ENCODE measurements at regions not wholly inside any gene's neighbourhood (a gene's known extent, or its start where the extent isn't known, plus 50 kb on each side); places are given as distances from the start of the nearest gene placed in this dataset.

GRCh38 chr20:57788936-57789613 lies 79.3 kb upstream of the PMEPA1 start:
- no peaks in the 10 kb centered on the region for H3K27me3 ChIP-seq (ENCODE audit: control insufficient read depth, insufficient read depth, low read length)
- DNase-seq (no peak), FAIRE-seq (no peak)
- no peak overlapping the region for H3K27ac ChIP-seq (ENCODE audit: low read depth in 2 of 2, low read length in 2 of 2)
- H3K4me3 ChIP-seq (ENCODE audit: low read length in 3 of 3): no peak overlapping the region
- intact Hi-C loops (cut with DNase I): no loop called here
- H3K36me3 ChIP-seq (ENCODE audit: control insufficient read depth in 2 of 3, insufficient read depth in 3 of 3, low read length in 3 of 3): no peaks in the 10 kb centered on the region
- H3K9me3 ChIP-seq (ENCODE audit: control insufficient read depth in 2 of 3, insufficient read depth in 1 of 3, low read length in 3 of 3): peaks cover 0 to 3% (median 0%) of the 10 kb centered on the region in 3 donors
- peaks cover 0 to 4% (median 0%) of the 10 kb centered on the region in 3 donors for H3K4me1 ChIP-seq (ENCODE audit: control insufficient read depth in 2 of 3, insufficient read depth in 2 of 3, low read depth in 1 of 3, low read length in 3 of 3)
- no peak for TF ChIP-seq CTCF (IDR thresholded peaks at IDR 0.05; ENCODE audit: borderline replicate concordance, extremely low read depth, insufficient read depth)
- H3K9ac ChIP-seq (ENCODE audit: low read length in 3 of 3): no peak overlapping the region

- Histone ChIP-seq H3K27ac (ENCODE audit: low read depth in 2 of 2, low read length in 2 of 2) (no peak overlapping the region), H3K4me1 (ENCODE audit: control insufficient read depth in 2 of 3, insufficient read depth in 2 of 3, low read depth in 1 of 3, low read length in 3 of 3) (peaks cover 0 to 4% (median 0%) of the 10 kb centered on the region in 3 donors), H3K9ac (ENCODE audit: low read length in 3 of 3) (no peak overlapping the region), H3K9me3 (ENCODE audit: control insufficient read depth in 2 of 3, insufficient read depth in 1 of 3, low read length in 3 of 3) (peaks cover 0 to 3% (median 0%) of the 10 kb centered on the region in 3 donors), H3K4me3 (ENCODE audit: low read length in 3 of 3) (no peak overlapping the region), H3K27me3 (ENCODE audit: control insufficient read depth, insufficient read depth, low read length) (no peaks in the 10 kb centered on the region), H3K36me3 (ENCODE audit: control insufficient read depth in 2 of 3, insufficient read depth in 3 of 3, low read length in 3 of 3) (no peaks in the 10 kb centered on the region)
- FAIRE-seq: no peak
- TF ChIP-seq CTCF (IDR thresholded peaks at IDR 0.05; ENCODE audit: borderline replicate concordance, extremely low read depth, insufficient read depth): no peak
- DNase-seq: no peak
- intact Hi-C loops (cut with DNase I): no loop called here
These were observed 78.4 kb upstream of the PMEPA1 start for GRCh38 chr20:57787990-57788781.

- no peak overlapping the region for H3K4me3 ChIP-seq (ENCODE audit: low read length in 3 of 3)
- no peak for FAIRE-seq
- no peak for DNase-seq
- no peak overlapping the region for H3K27ac ChIP-seq (ENCODE audit: low read depth in 2 of 2, low read length in 2 of 2)
- no peak for TF ChIP-seq CTCF (IDR thresholded peaks at IDR 0.05; ENCODE audit: borderline replicate concordance, extremely low read depth, insufficient read depth)
- intact Hi-C loops (cut with DNase I): no loop called here
- peaks cover 0 to 3% (median 0%) of the 10 kb centered on the region in 3 donors for H3K9me3 ChIP-seq (ENCODE audit: control insufficient read depth in 2 of 3, insufficient read depth in 1 of 3, low read length in 3 of 3)
- no peaks in the 10 kb centered on the region for H3K27me3 ChIP-seq (ENCODE audit: control insufficient read depth, insufficient read depth, low read length)
- no peaks in the 10 kb centered on the region for H3K36me3 ChIP-seq (ENCODE audit: control insufficient read depth in 2 of 3, insufficient read depth in 3 of 3, low read length in 3 of 3)
- no peak overlapping the region for H3K9ac ChIP-seq (ENCODE audit: low read length in 3 of 3)
- peaks cover 0 to 4% (median 0%) of the 10 kb centered on the region in 3 donors for H3K4me1 ChIP-seq (ENCODE audit: control insufficient read depth in 2 of 3, insufficient read depth in 2 of 3, low read depth in 1 of 3, low read length in 3 of 3)
These were observed 77.6 kb upstream of the PMEPA1 start for GRCh38 chr20:57787151-57787989.

All from kidney (tissue), 13 donors.